ENCODE measurements at regions not wholly inside any gene's neighbourhood (a gene's known extent, or its start where the extent isn't known, plus 50 kb on each side); places are given as distances from the start of the nearest gene placed in this dataset.

DNA sequence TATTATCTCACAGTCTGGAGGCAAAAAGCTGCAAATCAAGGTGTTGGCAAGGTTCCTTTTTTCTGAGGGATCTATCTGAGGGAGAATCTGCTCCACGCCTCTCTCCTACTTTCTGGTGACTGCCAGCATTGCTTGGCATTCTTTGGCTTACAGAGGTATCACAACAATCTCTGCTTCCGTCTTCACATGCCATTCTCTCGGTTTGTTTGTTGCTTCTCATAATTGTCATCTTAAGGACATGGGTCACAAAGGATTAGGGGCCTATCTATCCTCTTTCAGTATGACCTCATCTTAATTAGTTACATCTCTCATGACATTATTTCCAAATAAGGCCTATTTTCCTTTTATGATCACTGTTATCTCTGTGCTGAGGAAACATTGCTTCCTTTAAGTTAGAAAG is 345.0 kb downstream of the FOXG1 start:
- no peaks in the 10 kb centered on the region for H4K20me1 ChIP-seq (ENCODE audit: control insufficient read depth, insufficient read depth, low read length, poor library complexity, severe bottlenecking)
- no peaks in the 10 kb centered on the region for H3K4me1 ChIP-seq (ENCODE audit: control insufficient read depth in 2 of 2, insufficient read depth in 2 of 2, low read length in 2 of 2)
- ATAC-seq (ENCODE audit: low read depth) (no peak), DNase-seq (no peak)
- POLR2A ChIA-PET, result no interaction called here
- no peak overlapping the region for H3K27ac ChIP-seq (ENCODE audit: low read length in 2 of 2)
- H3K79me2 ChIP-seq (ENCODE audit: control insufficient read depth, insufficient read depth, low read length), result no peaks in the 10 kb centered on the region
- no peaks in the 10 kb centered on the region for H3K36me3 ChIP-seq (replicated peaks in 1 of 2; ENCODE audit: control extremely low read depth in 1 of 2, control insufficient read depth in 1 of 2, extremely low read depth in 1 of 2, insufficient read depth in 2 of 2, low read length in 1 of 2)
- WGBS (ENCODE audit: insufficient coverage), result 67% methylated on average over 3 of the region's 3 CpGs
- Mint-ChIP-seq H3K9me3 (ENCODE audit: insufficient read depth) (no peaks in the 10 kb centered on the region), H3K4me1 (no peaks in the 10 kb centered on the region), H3K27ac (no peak overlapping the region), H3K27me3 (no peaks in the 10 kb centered on the region), H3K4me3 (no peak overlapping the region)
- CTCF ChIA-PET, result no interaction called here
- H3K9ac ChIP-seq (ENCODE audit: low read length), result no peak overlapping the region
- no peak overlapping the region for H2AFZ ChIP-seq (ENCODE audit: insufficient read depth, low read depth, low read length, poor library complexity, severe bottlenecking)
- H3K9me3 ChIP-seq (ENCODE audit: control extremely low read depth in 1 of 3, control insufficient read depth in 2 of 3, insufficient read depth in 1 of 3, low read length in 2 of 3), result no peaks in the 10 kb centered on the region
- TF ChIP-seq, protein P1, sequence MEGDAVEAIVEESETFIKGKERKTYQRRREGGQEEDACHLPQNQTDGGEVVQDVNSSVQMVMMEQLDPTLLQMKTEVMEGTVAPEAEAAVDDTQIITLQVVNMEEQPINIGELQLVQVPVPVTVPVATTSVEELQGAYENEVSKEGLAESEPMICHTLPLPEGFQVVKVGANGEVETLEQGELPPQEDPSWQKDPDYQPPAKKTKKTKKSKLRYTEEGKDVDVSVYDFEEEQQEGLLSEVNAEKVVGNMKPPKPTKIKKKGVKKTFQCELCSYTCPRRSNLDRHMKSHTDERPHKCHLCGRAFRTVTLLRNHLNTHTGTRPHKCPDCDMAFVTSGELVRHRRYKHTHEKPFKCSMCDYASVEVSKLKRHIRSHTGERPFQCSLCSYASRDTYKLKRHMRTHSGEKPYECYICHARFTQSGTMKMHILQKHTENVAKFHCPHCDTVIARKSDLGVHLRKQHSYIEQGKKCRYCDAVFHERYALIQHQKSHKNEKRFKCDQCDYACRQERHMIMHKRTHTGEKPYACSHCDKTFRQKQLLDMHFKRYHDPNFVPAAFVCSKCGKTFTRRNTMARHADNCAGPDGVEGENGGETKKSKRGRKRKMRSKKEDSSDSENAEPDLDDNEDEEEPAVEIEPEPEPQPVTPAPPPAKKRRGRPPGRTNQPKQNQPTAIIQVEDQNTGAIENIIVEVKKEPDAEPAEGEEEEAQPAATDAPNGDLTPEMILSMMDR (IDR thresholded peaks at IDR 0.05), result no peak
- TF ChIP-seq EZH2 (IDR thresholded peaks at IDR 0.05; ENCODE audit: borderline replicate concordance, insufficient read depth, low read depth, low read length, poor library complexity, severe bottlenecking), result no peak
- intact Hi-C loops (cut with micrococcal nuclease), result no loop called here
- no peaks in the 10 kb centered on the region for H3K27me3 ChIP-seq (replicated peaks in 1 of 4; ENCODE audit: control extremely low read depth in 1 of 4, control insufficient read depth in 3 of 4, insufficient read depth in 4 of 4, low read length in 3 of 4)
- no peak overlapping the region for H3K4me3 ChIP-seq (ENCODE audit: control extremely low read depth in 1 of 5, extremely low read depth in 1 of 5, insufficient read depth in 1 of 5, low read depth in 2 of 5, low read length in 4 of 5)
- H3K4me2 ChIP-seq (replicated peaks; ENCODE audit: low read depth, low read length, poor library complexity, severe bottlenecking), result no peak overlapping the region

DNA sequence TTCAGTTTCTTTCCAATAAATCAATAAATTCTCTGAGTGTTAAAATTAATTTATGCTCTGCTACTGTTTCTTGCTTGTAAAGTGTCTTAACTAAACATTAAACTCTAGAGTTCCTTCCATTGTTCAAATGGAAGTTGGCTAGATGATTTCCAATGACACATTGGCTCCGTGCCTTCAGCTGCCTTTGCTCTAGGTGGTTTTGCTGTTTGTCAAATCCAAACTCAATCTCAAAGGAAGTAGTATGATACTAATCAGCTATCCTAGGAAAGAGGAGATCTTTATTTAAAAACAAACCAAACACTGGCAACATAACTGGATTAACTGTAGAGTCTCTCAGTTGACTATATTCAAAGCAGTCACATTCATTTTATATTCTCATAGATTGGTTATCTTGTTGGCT is 356.4 kb downstream of the FOXG1 start:
- H3K4me3 ChIP-seq (ENCODE audit: control extremely low read depth in 1 of 5, extremely low read depth in 1 of 5, insufficient read depth in 1 of 5, low read depth in 2 of 5, low read length in 4 of 5), result no peak overlapping the region
- DNase-seq, result no peak
- no peaks in the 10 kb centered on the region for H3K9me3 Mint-ChIP-seq (ENCODE audit: insufficient read depth)
- H3K4me2 ChIP-seq (replicated peaks; ENCODE audit: low read depth, low read length, poor library complexity, severe bottlenecking), result no peak overlapping the region
- H3K27ac ChIP-seq (ENCODE audit: low read length in 2 of 2), result no peak overlapping the region
- intact Hi-C loops (cut with micrococcal nuclease), result no loop called here
- no peaks in the 10 kb centered on the region for H4K20me1 ChIP-seq (ENCODE audit: control insufficient read depth, insufficient read depth, low read length, poor library complexity, severe bottlenecking)
- no CpG with 5 or more reads among the region's 1 CpG for WGBS (ENCODE audit: insufficient coverage)
- H3K4me1 ChIP-seq (ENCODE audit: control insufficient read depth in 2 of 2, insufficient read depth in 2 of 2, low read length in 2 of 2), result no peaks in the 10 kb centered on the region
- TF ChIP-seq, protein P1 (IDR thresholded peaks at IDR 0.05), result no peak
- no peak for TF ChIP-seq EZH2 (IDR thresholded peaks at IDR 0.05; ENCODE audit: borderline replicate concordance, insufficient read depth, low read depth, low read length, poor library complexity, severe bottlenecking)
- H3K4me1 Mint-ChIP-seq, result no peaks in the 10 kb centered on the region
- CTCF ChIA-PET, result no interaction called here
- H3K27me3 Mint-ChIP-seq, result no peaks in the 10 kb centered on the region
- no peaks in the 10 kb centered on the region for H3K27me3 ChIP-seq (replicated peaks in 1 of 4; ENCODE audit: control extremely low read depth in 1 of 4, control insufficient read depth in 3 of 4, insufficient read depth in 4 of 4, low read length in 3 of 4)
- H3K27ac Mint-ChIP-seq, result no peak overlapping the region
- no peak overlapping the region for H3K4me3 Mint-ChIP-seq
- no peaks in the 10 kb centered on the region for H3K36me3 ChIP-seq (replicated peaks in 1 of 2; ENCODE audit: control extremely low read depth in 1 of 2, control insufficient read depth in 1 of 2, extremely low read depth in 1 of 2, insufficient read depth in 2 of 2, low read length in 1 of 2)
- H3K79me2 ChIP-seq (ENCODE audit: control insufficient read depth, insufficient read depth, low read length), result no peaks in the 10 kb centered on the region
- H3K9me3 ChIP-seq (ENCODE audit: control extremely low read depth in 1 of 3, control insufficient read depth in 2 of 3, insufficient read depth in 1 of 3, low read length in 2 of 3), result no peaks in the 10 kb centered on the region
- POLR2A ChIA-PET, result no interaction called here
- no peak overlapping the region for H2AFZ ChIP-seq (ENCODE audit: insufficient read depth, low read depth, low read length, poor library complexity, severe bottlenecking)
- ATAC-seq (ENCODE audit: low read depth), result no peak
- no peak overlapping the region for H3K9ac ChIP-seq (ENCODE audit: low read length)

All from B cell (primary cell).